Keratinocyte (primary cell): ENCODE measurements at regions not wholly inside any gene's neighbourhood (a gene's known extent, or its start where the extent isn't known, plus 50 kb on each side); places are given as distances from the start of the nearest gene placed in this dataset.

Experiments
- DNase-seq: peaks from one replicate; pipeline ENCODE4 v3.0.0-alpha.2; 2011; ENCODE audit warnings: low read depth, missing footprints, low spot score
- FAIRE-seq: peaks from 2 replicates; lab custom pipeline; 2011; peaks lifted over from hg19 to GRCh38; lab: Jason Lieb, UNC
- H2AFZ ChIP-seq: 2 replicates; pipeline ENCODE4 v1.6.0; 2012; ENCODE audit warnings: low read length, control low read depth, inconsistent platforms; ENCODE audit not compliant: control insufficient read depth
- H3K27ac ChIP-seq: 2 replicates; pipeline ENCODE4 v1.5.1; 2011; ENCODE audit warnings: low read length; ENCODE audit not compliant: control insufficient read depth, insufficient read depth
- H3K27me3 ChIP-seq: 3 replicates; pipeline ENCODE4 v1.6.0; 2011; ENCODE audit warnings: low read length; ENCODE audit not compliant: control insufficient read depth, insufficient read depth; ENCODE audit errors: extremely low read depth
- H3K36me3 ChIP-seq, 2 experiments: 2 replicates in 1 of 2; 3 replicates in 1 of 2; pipeline ENCODE4 v1.5.1; 2011; ENCODE audit warnings: low read length in 2 of 2, mild to moderate bottlenecking in 1 of 2; ENCODE audit not compliant: control insufficient read depth in 2 of 2, insufficient read depth in 2 of 2; ENCODE audit errors: extremely low read depth in 1 of 2
- H3K4me1 ChIP-seq: 3 replicates; pipeline ENCODE4 v1.5.1; 2011; ENCODE audit warnings: low read length; ENCODE audit not compliant: control insufficient read depth, insufficient read depth; ENCODE audit errors: extremely low read depth
- H3K4me2 ChIP-seq: 3 replicates; pipeline ENCODE4 v1.6.0; 2011; ENCODE audit warnings: low read depth, low read length; ENCODE audit not compliant: control insufficient read depth, insufficient read depth; ENCODE audit errors: extremely low read depth
- H3K4me3 ChIP-seq, 3 experiments: fragments of 200-600 bp in 1 of 3; sonication (generic) in 1 of 3; 2 replicates in 2 of 3; 3 replicates in 1 of 3; pipeline ENCODE4 v1.5.1; 2011 to 2016; ENCODE audit warnings: low read length in 3 of 3, mild to moderate bottlenecking in 3 of 3, control low read depth in 2 of 3, inconsistent platforms in 1 of 3, low read depth in 1 of 3, mixed read lengths in 1 of 3, mixed run types in 1 of 3, moderate library complexity in 1 of 3; ENCODE audit not compliant: control insufficient read depth in 2 of 3, insufficient read depth in 2 of 3; ENCODE audit errors: extremely low read depth in 1 of 3
- H3K79me2 ChIP-seq: 2 replicates; pipeline ENCODE4 v1.6.0; 2012; ENCODE audit warnings: low read length; ENCODE audit not compliant: control insufficient read depth, insufficient read depth
- H3K9ac ChIP-seq: 3 replicates; pipeline ENCODE4 v1.6.0; 2011; ENCODE audit warnings: low read length; ENCODE audit not compliant: control insufficient read depth, insufficient read depth; ENCODE audit errors: extremely low read depth
- H3K9me1 ChIP-seq: 3 replicates; pipeline ENCODE4 v1.6.0; 2011; ENCODE audit warnings: low read length; ENCODE audit not compliant: control insufficient read depth, insufficient read depth; ENCODE audit errors: extremely low read depth
- H3K9me3 ChIP-seq: 2 replicates; pipeline ENCODE4 v1.5.1; 2012; ENCODE audit warnings: low read depth, low read length; ENCODE audit not compliant: control insufficient read depth
- H4K20me1 ChIP-seq: 3 replicates; pipeline ENCODE4 v1.6.0; 2011; ENCODE audit warnings: low read length; ENCODE audit not compliant: control insufficient read depth, insufficient read depth; ENCODE audit errors: extremely low read depth
- EZH2 ChIP-seq: IDR thresholded peaks from one replicate; pipeline ENCODE4 v1.6.1; 2012; ENCODE audit warnings: inconsistent platforms, mild to moderate bottlenecking, low read length, moderate library complexity
- dilution Hi-C: fragments of 300-500 bp; cut with MboI; formaldehyde crosslinking; loops from one replicate; pipeline ENCODE4 v1.7.0; 2020; ENCODE audit warnings: low sequenced_read_pairs; ENCODE audit not compliant: extremely low pct_ligation_motif_present
- TF ChIP-seq, protein P1 (sequence below), 3 experiments: IDR thresholded peaks in 1 of 3; conservative IDR thresholded peaks in 1 of 3; optimal IDR thresholded peaks in 1 of 3; 2 replicates in 2 of 3; 3 replicates in 1 of 3; pipeline versions ENCODE3 to v1.5.1; 2011; ENCODE audit warnings: low read length in 3 of 3, mild to moderate bottlenecking in 3 of 3, moderate library complexity in 2 of 3, control low read depth in 1 of 3, inconsistent platforms in 1 of 3; ENCODE audit not compliant: insufficient read depth in 2 of 3; ENCODE audit errors: extremely low read depth in 1 of 3

DNA sequence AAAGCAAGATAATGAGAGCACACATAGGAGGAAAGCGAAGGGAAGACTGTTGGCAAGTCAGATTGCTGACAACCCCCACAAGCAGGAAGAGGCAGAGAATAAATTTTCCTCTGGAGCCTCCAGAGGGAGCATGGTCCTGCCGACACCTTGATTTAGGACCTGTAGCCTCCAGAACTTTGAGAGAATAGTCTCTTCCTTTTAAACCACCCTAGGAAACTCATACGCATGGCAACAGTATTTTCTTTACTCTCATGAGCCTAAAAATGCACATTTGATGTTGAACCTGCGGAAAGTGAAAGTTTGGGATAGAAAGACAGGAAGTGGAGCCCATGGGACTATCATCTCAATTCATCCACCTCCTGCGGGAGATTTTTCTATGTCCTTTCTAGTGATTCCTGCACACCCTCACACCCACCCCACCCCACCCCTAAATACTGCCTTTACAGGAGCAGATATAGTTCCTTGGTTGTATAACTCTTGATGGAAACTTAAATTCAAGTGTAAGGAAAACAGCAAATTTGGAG, 116.7 kb upstream of the LPP start:
- Histone ChIP-seq H3K27me3 (no peaks in the 10 kb centered on the region), H3K36me3 (no peaks in the 10 kb centered on the region), H3K27ac (no peak overlapping the region), H4K20me1 (no peaks in the 10 kb centered on the region), H3K4me3 (no peak overlapping the region), H3K9ac (no peak overlapping the region), H3K79me2 (no peaks in the 10 kb centered on the region), H3K9me3 (no peaks in the 10 kb centered on the region), H3K4me1 (peaks cover 27% of the 10 kb centered on the region), H2AFZ (peak overlapping the region; percentile 32), H3K4me2 (no peak overlapping the region), H3K9me1 (no peaks in the 10 kb centered on the region)
- TF ChIP-seq, protein P1, sequence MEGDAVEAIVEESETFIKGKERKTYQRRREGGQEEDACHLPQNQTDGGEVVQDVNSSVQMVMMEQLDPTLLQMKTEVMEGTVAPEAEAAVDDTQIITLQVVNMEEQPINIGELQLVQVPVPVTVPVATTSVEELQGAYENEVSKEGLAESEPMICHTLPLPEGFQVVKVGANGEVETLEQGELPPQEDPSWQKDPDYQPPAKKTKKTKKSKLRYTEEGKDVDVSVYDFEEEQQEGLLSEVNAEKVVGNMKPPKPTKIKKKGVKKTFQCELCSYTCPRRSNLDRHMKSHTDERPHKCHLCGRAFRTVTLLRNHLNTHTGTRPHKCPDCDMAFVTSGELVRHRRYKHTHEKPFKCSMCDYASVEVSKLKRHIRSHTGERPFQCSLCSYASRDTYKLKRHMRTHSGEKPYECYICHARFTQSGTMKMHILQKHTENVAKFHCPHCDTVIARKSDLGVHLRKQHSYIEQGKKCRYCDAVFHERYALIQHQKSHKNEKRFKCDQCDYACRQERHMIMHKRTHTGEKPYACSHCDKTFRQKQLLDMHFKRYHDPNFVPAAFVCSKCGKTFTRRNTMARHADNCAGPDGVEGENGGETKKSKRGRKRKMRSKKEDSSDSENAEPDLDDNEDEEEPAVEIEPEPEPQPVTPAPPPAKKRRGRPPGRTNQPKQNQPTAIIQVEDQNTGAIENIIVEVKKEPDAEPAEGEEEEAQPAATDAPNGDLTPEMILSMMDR (optimal IDR thresholded peaks at IDR 0.05 in 1 of 3, IDR thresholded peaks at IDR 0.05 in 1 of 3, conservative IDR thresholded peaks at IDR 0.05 in 1 of 3; ENCODE audit: extremely low read depth in 1 of 3, insufficient read depth in 2 of 3, low read length in 3 of 3), result peak; percentile 51 to 64 (median 51)
- TF ChIP-seq EZH2, result no peak
- FAIRE-seq (peak; percentile 65), DNase-seq (no peak)
- dilution Hi-C loops, result no loop called here

DNA sequence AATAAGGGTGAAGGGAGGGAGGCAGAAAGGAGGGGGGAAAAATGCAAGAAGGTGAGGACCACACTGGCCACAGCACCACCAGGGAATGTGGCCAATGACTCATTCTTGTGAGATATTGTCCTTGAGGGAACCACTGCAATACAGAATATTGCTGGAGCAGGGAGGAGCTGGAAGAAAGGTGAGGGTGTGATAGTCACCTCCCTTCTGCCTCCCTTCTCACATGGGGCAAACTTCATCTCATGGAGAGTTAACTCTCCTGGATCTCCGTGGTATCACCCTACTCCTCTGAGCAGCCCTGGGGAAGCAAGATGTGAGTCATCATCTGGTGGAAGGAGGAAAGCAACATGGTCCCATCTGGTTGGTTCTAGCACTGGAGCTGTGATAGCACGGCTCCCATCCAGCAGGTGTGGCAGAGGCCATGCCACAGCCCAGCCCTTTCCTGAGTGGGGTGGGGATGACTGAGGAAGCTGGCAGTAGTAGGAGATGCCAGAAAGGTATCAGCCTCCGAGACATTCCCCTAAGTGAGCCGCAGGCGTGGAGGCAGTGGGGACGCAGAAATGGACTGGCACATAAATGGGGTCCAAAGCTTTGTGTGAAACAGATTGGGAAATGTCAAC, 115.9 kb upstream of the LPP start:
- Histone ChIP-seq H3K79me2 (no peaks in the 10 kb centered on the region), H3K9me3 (no peaks in the 10 kb centered on the region), H3K4me1 (peaks cover 27% of the 10 kb centered on the region), H4K20me1 (no peaks in the 10 kb centered on the region), H3K4me3 (no peak overlapping the region), H3K4me2 (no peak overlapping the region), H3K27ac (no peak overlapping the region), H3K9me1 (no peaks in the 10 kb centered on the region), H3K9ac (no peak overlapping the region), H3K36me3 (no peaks in the 10 kb centered on the region), H2AFZ (no peak overlapping the region), H3K27me3 (no peaks in the 10 kb centered on the region)
- TF ChIP-seq, protein P1 (optimal IDR thresholded peaks at IDR 0.05 in 1 of 3, IDR thresholded peaks at IDR 0.05 in 1 of 3, conservative IDR thresholded peaks at IDR 0.05 in 1 of 3; ENCODE audit: extremely low read depth in 1 of 3, insufficient read depth in 2 of 3, low read length in 3 of 3), result no peak
- TF ChIP-seq EZH2, result no peak
- DNase-seq (no peak), FAIRE-seq (peak; percentile 90)
- dilution Hi-C loops, result no loop called here
